ENCODE measurements at regions not wholly inside any gene's neighbourhood (a gene's known extent, or its start where the extent isn't known, plus 50 kb on each side); places are given as distances from the start of the nearest gene placed in this dataset.

DNA sequence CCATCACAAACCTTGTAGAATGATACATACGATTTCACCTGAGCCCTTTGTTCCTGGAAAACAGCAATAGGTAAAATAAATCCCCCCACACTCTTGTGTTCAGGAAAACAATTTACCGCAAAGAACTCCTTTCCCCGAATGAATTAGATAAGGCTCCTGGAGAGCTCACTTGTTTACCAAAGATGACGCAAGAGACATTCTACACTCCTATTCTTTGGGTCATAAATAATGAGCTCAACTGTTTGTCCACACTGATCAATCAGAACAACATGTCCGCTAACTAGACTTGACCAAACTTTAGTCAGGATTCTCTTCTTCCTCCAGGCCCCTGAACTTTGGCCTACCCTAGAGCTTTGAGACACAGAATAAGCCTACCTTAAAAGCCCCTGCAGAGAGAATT, 271.9 kb upstream of the OPRM1 start:
- no peaks in the 10 kb centered on the region for H3K27me3 ChIP-seq (ENCODE audit: control insufficient read depth in 5 of 5, insufficient read depth in 4 of 5, low read length in 5 of 5)
- H3K9ac ChIP-seq (ENCODE audit: low read length in 5 of 5), result no peak overlapping the region
- no peaks in the 10 kb centered on the region for H3K4me1 ChIP-seq (ENCODE audit: control insufficient read depth in 5 of 5, insufficient read depth in 5 of 5, low read length in 5 of 5)
- H3K4me3 ChIP-seq (ENCODE audit: low read depth in 1 of 5, low read length in 5 of 5), result no peak overlapping the region
- no peaks in the 10 kb centered on the region for H3K36me3 ChIP-seq (ENCODE audit: control insufficient read depth in 5 of 5, insufficient read depth in 5 of 5, low read length in 5 of 5)
- H3K9me3 ChIP-seq (ENCODE audit: control insufficient read depth in 5 of 5, low read length in 5 of 5), result no peaks in the 10 kb centered on the region
- no peak overlapping the region for H3K27ac ChIP-seq (ENCODE audit: low read depth, low read length)

DNA sequence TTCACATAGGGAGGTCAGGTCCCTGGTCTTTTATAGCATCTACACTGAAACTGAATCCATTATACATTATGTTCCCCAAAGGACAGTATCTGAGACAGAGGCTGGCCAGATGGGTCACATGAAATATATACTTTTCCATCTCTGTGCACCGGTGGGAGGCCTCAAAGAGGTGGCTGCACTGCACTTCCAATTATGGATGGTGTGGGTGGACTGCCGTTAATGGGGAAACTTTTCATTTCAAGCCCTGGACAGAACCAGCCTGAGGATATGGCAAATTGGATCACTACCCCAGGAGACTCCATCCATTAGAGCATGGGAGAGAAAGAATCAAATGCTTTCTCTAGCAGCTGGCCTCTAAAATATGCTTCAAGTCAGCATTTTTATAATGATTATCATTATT, 280.5 kb upstream of the OPRM1 start:
- Histone ChIP-seq H3K27ac (ENCODE audit: low read depth, low read length) (no peak overlapping the region), H3K36me3 (ENCODE audit: control insufficient read depth in 5 of 5, insufficient read depth in 5 of 5, low read length in 5 of 5) (no peaks in the 10 kb centered on the region), H3K9me3 (ENCODE audit: control insufficient read depth in 5 of 5, low read length in 5 of 5) (peaks cover 0 to 3% (median 0%) of the 10 kb centered on the region in 5 donors), H3K9ac (ENCODE audit: low read length in 5 of 5) (no peak overlapping the region), H3K4me3 (ENCODE audit: low read depth in 1 of 5, low read length in 5 of 5) (no peak overlapping the region), H3K27me3 (ENCODE audit: control insufficient read depth in 5 of 5, insufficient read depth in 4 of 5, low read length in 5 of 5) (no peaks in the 10 kb centered on the region), H3K4me1 (ENCODE audit: control insufficient read depth in 5 of 5, insufficient read depth in 5 of 5, low read length in 5 of 5) (no peaks in the 10 kb centered on the region)

DNA sequence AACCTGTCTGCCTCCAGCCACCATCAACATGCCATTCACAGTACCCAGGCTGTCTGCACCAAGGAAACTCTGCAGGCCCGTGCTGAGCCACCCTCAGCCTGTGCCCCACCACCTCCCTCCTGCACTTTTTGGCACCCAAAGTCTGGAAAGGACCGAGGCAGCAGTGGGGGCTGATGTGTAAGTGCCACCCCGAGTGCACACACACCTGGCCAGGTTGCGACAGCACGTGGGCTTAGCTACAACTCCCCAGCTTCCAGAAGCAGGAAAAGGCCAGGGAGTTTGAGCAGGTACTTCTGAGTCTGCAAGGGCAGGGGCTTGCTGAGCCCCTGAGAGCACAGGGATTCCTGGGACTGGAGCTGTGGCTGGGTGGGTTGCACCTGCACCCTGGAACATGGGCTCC, 303.3 kb upstream of the OPRM1 start:
- H3K4me1 ChIP-seq (ENCODE audit: control insufficient read depth in 5 of 5, insufficient read depth in 5 of 5, low read length in 5 of 5), result no peaks in the 10 kb centered on the region
- H3K9ac ChIP-seq (ENCODE audit: low read length in 5 of 5), result no peak overlapping the region
- H3K36me3 ChIP-seq (ENCODE audit: control insufficient read depth in 5 of 5, insufficient read depth in 5 of 5, low read length in 5 of 5), result no peaks in the 10 kb centered on the region
- no peaks in the 10 kb centered on the region for H3K27me3 ChIP-seq (ENCODE audit: control insufficient read depth in 5 of 5, insufficient read depth in 4 of 5, low read length in 5 of 5)
- H3K9me3 ChIP-seq (ENCODE audit: control insufficient read depth in 5 of 5, low read length in 5 of 5), result peaks cover 0 to 8% (median 0%) of the 10 kb centered on the region in 5 donors
- no peak overlapping the region for H3K4me3 ChIP-seq (ENCODE audit: low read depth in 1 of 5, low read length in 5 of 5)
- H3K27ac ChIP-seq (ENCODE audit: low read depth, low read length), result no peak overlapping the region

DNA sequence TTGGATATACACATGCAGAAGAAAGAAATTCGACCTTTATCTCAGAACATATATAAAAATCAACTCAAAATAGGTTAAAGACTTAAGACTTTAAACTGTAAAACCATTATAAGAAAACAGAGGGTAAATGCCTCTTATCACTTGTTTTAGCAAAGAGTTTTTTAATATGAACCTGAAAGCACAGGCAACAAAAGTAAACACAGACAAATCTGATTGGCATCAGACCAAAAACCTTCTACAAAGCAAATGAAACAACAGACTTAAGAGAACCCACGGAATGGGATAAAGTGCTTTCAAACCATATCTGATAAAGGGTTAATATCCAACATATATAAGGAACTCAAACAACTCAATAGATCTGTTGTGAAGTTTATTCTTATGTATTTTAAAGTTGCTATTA, 309.9 kb upstream of the OPRM1 start:
- no peaks in the 10 kb centered on the region for H3K27me3 ChIP-seq (ENCODE audit: control insufficient read depth in 5 of 5, insufficient read depth in 4 of 5, low read length in 5 of 5)
- H3K9me3 ChIP-seq (ENCODE audit: control insufficient read depth in 5 of 5, low read length in 5 of 5), result no peaks in the 10 kb centered on the region
- H3K9ac ChIP-seq (ENCODE audit: low read length in 5 of 5), result no peak overlapping the region
- no peaks in the 10 kb centered on the region for H3K4me1 ChIP-seq (ENCODE audit: control insufficient read depth in 5 of 5, insufficient read depth in 5 of 5, low read length in 5 of 5)
- no peak overlapping the region for H3K27ac ChIP-seq (ENCODE audit: low read depth, low read length)
- no peaks in the 10 kb centered on the region for H3K36me3 ChIP-seq (ENCODE audit: control insufficient read depth in 5 of 5, insufficient read depth in 5 of 5, low read length in 5 of 5)
- no peak overlapping the region for H3K4me3 ChIP-seq (ENCODE audit: low read depth in 1 of 5, low read length in 5 of 5)

DNA sequence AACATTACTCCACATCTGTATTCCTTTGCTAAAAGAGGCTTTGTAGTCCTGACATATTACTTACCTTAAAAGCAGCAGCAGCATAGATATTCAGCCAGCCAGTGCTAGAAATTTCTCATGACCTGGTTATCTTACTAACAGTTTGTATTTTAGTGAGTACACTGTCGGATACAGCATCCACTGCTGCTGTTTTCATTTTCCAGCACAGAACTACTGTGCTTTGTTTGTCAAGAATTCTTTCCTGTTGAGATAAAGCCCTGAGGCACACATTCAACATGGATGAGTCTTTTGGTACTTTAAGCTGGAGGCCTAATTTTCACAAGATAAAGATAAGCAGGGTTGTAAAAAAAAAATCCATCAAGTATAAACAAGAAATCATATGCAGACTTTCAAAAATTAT, 311.2 kb upstream of the OPRM1 start:
- Histone ChIP-seq H3K9me3 (ENCODE audit: control insufficient read depth in 5 of 5, low read length in 5 of 5) (no peaks in the 10 kb centered on the region), H3K36me3 (ENCODE audit: control insufficient read depth in 5 of 5, insufficient read depth in 5 of 5, low read length in 5 of 5) (no peaks in the 10 kb centered on the region), H3K27me3 (ENCODE audit: control insufficient read depth in 5 of 5, insufficient read depth in 4 of 5, low read length in 5 of 5) (no peaks in the 10 kb centered on the region), H3K9ac (ENCODE audit: low read length in 5 of 5) (no peak overlapping the region), H3K4me3 (ENCODE audit: low read depth in 1 of 5, low read length in 5 of 5) (no peak overlapping the region), H3K27ac (ENCODE audit: low read depth, low read length) (no peak overlapping the region), H3K4me1 (ENCODE audit: control insufficient read depth in 5 of 5, insufficient read depth in 5 of 5, low read length in 5 of 5) (no peaks in the 10 kb centered on the region)

DNA sequence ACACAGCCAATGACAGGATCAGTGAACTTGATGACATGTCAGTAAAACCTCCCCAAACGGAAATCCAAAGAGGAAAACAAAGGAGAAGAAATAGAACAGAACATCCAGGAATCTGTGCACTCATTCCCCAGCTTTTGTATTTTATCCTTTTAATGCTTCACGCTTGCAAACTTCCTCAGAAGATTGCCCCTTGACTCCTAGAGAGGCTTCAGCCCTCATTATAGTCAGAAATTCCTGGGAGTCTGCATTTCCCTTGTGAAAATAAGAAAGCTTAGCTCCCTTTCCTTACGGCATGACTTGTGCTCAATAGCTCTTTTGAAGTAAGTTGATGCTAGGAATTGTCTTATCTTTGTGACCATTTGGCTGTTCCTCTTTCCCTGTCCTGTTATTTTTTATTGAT, 313.6 kb upstream of the OPRM1 start:
- Histone ChIP-seq H3K36me3 (ENCODE audit: control insufficient read depth in 5 of 5, insufficient read depth in 5 of 5, low read length in 5 of 5) (no peaks in the 10 kb centered on the region), H3K9ac (ENCODE audit: low read length in 5 of 5) (no peak overlapping the region), H3K27ac (ENCODE audit: low read depth, low read length) (no peak overlapping the region), H3K9me3 (ENCODE audit: control insufficient read depth in 5 of 5, low read length in 5 of 5) (peaks cover 0 to 5% (median 0%) of the 10 kb centered on the region in 5 donors), H3K4me1 (ENCODE audit: control insufficient read depth in 5 of 5, insufficient read depth in 5 of 5, low read length in 5 of 5) (no peaks in the 10 kb centered on the region), H3K27me3 (ENCODE audit: control insufficient read depth in 5 of 5, insufficient read depth in 4 of 5, low read length in 5 of 5) (no peaks in the 10 kb centered on the region), H3K4me3 (ENCODE audit: low read depth in 1 of 5, low read length in 5 of 5) (no peak overlapping the region)

DNA sequence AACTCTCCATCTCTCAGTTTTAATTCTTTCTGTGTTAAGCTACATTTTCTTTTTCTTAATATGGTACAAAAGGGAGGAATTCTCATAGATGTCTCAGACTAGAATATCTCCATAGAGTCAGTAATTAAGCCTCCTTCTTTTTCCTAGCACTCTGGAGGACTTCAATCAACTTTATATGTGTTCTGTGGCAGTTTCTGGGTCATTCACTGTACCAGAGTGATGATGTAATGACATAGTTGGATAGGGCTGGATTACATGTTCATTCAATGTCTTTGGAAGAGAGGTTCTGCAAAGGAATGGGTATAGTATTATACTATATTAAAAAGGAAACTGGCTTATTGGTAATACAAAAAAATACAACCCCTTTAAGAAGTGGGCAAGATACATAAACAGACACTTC, 318.3 kb upstream of the OPRM1 start:
- no peak overlapping the region for H3K27ac ChIP-seq (ENCODE audit: low read depth, low read length)
- H3K4me1 ChIP-seq (ENCODE audit: control insufficient read depth in 5 of 5, insufficient read depth in 5 of 5, low read length in 5 of 5), result no peaks in the 10 kb centered on the region
- no peak overlapping the region for H3K9ac ChIP-seq (ENCODE audit: low read length in 5 of 5)
- H3K4me3 ChIP-seq (ENCODE audit: low read depth in 1 of 5, low read length in 5 of 5), result no peak overlapping the region
- peaks cover 0 to 5% (median 0%) of the 10 kb centered on the region in 5 donors for H3K9me3 ChIP-seq (ENCODE audit: control insufficient read depth in 5 of 5, low read length in 5 of 5)
- H3K27me3 ChIP-seq (ENCODE audit: control insufficient read depth in 5 of 5, insufficient read depth in 4 of 5, low read length in 5 of 5), result no peaks in the 10 kb centered on the region
- H3K36me3 ChIP-seq (ENCODE audit: control insufficient read depth in 5 of 5, insufficient read depth in 5 of 5, low read length in 5 of 5), result no peaks in the 10 kb centered on the region

DNA sequence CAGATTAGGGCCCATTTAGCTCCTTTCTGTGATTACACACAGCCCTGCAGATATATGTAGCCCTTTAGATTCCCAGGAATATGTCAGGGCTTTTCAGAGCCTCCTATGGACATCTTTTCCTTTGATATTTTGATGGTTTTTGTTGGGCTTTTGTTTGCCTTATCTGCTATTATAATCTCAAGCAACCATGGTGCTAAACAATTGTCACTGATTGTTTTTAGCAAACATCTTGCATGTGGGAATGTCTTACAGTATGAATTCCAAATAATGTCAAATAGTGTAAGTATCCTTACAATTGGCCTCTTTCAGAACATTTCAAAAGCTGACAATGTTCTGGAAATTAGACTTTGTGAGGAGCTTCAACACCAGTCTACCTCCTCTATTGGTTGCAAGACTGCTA, 333.6 kb upstream of the OPRM1 start:
- Histone ChIP-seq H3K4me3 (ENCODE audit: low read depth in 1 of 5, low read length in 5 of 5) (no peak overlapping the region), H3K9me3 (ENCODE audit: control insufficient read depth in 5 of 5, low read length in 5 of 5) (peaks cover 5 to 20% (median 14%) of the 10 kb centered on the region in 5 donors), H3K36me3 (ENCODE audit: control insufficient read depth in 5 of 5, insufficient read depth in 5 of 5, low read length in 5 of 5) (no peaks in the 10 kb centered on the region), H3K4me1 (ENCODE audit: control insufficient read depth in 5 of 5, insufficient read depth in 5 of 5, low read length in 5 of 5) (peaks cover 0 to 2% (median 0%) of the 10 kb centered on the region in 5 donors), H3K27me3 (ENCODE audit: control insufficient read depth in 5 of 5, insufficient read depth in 4 of 5, low read length in 5 of 5) (no peaks in the 10 kb centered on the region), H3K27ac (ENCODE audit: low read depth, low read length) (no peak overlapping the region), H3K9ac (ENCODE audit: low read length in 5 of 5) (no peak overlapping the region)

DNA sequence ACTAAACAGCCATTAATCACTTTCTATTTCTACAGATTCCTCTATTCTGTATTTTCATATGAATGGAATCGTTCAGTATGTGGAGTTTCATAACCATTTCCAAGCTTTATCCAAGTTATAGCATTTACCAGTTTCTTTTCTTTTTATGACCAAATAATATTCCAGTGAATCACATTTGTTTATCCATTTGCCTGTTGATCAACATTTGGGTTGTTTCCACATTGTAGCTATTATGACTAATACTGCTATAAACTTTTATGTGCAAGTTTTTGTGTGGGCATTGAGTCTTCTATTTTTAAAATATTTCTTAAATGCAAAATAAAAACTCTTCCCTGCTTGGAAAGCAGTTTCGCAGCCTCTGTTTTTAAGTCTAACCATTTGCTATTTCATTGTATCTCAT, 336.4 kb upstream of the OPRM1 start:
- Histone ChIP-seq H3K4me3 (ENCODE audit: low read depth in 1 of 5, low read length in 5 of 5) (no peak overlapping the region), H3K36me3 (ENCODE audit: control insufficient read depth in 5 of 5, insufficient read depth in 5 of 5, low read length in 5 of 5) (no peaks in the 10 kb centered on the region), H3K4me1 (ENCODE audit: control insufficient read depth in 5 of 5, insufficient read depth in 5 of 5, low read length in 5 of 5) (no peaks in the 10 kb centered on the region), H3K27me3 (ENCODE audit: control insufficient read depth in 5 of 5, insufficient read depth in 4 of 5, low read length in 5 of 5) (no peaks in the 10 kb centered on the region), H3K27ac (ENCODE audit: low read depth, low read length) (no peak overlapping the region), H3K9me3 (ENCODE audit: control insufficient read depth in 5 of 5, low read length in 5 of 5) (peaks cover 5 to 20% (median 13%) of the 10 kb centered on the region in 5 donors), H3K9ac (ENCODE audit: low read length in 5 of 5) (no peak overlapping the region)

DNA sequence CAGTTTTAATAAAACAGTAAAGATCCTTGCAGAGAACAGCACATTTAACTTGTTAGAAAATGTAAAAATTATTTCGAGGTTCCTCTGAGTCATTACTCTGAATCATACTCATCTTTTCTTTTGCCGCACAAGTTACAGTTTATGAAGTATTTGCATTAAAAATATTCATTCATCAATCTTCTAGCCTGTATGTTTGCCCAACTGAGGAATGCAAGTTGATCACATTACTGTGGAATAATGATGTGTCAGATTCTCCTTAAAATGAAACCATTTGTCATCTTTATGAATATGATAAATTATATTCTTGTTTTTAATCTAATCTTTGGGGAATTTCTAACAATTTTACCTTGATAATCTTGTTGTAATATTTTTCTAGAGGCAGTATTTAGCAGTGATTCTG, 340.4 kb upstream of the OPRM1 start:
- Histone ChIP-seq H3K4me1 (ENCODE audit: control insufficient read depth in 5 of 5, insufficient read depth in 5 of 5, low read length in 5 of 5) (no peaks in the 10 kb centered on the region), H3K9ac (ENCODE audit: low read length in 5 of 5) (no peak overlapping the region), H3K27me3 (ENCODE audit: control insufficient read depth in 5 of 5, insufficient read depth in 4 of 5, low read length in 5 of 5) (no peaks in the 10 kb centered on the region), H3K9me3 (ENCODE audit: control insufficient read depth in 5 of 5, low read length in 5 of 5) (peaks cover 0 to 9% (median under 1%) of the 10 kb centered on the region in 5 donors), H3K27ac (ENCODE audit: low read depth, low read length) (no peak overlapping the region), H3K36me3 (ENCODE audit: control insufficient read depth in 5 of 5, insufficient read depth in 5 of 5, low read length in 5 of 5) (no peaks in the 10 kb centered on the region), H3K4me3 (ENCODE audit: low read depth in 1 of 5, low read length in 5 of 5) (no peak overlapping the region)

DNA sequence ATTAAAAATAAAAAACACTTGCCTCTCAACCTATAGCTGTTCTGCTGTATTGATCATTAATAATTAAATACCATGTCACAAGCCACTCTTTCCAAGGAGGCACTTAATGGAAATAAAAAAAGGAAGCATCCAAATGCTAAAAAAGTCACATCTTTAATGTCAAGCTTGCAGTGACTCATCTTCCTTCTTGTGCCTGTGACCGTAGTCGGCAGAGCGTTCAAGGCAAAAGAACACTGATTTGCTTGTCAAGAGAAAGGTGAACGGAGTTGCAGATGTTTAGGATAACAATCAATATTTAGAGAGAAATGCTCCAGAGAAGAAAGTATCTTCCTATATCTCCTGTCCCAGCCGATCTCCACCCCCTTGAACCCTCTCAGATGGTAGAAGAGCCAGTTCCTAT, 341.0 kb upstream of the OPRM1 start:
- Histone ChIP-seq H3K27ac (ENCODE audit: low read depth, low read length) (no peak overlapping the region), H3K4me1 (ENCODE audit: control insufficient read depth in 5 of 5, insufficient read depth in 5 of 5, low read length in 5 of 5) (no peaks in the 10 kb centered on the region), H3K9ac (ENCODE audit: low read length in 5 of 5) (no peak overlapping the region), H3K36me3 (ENCODE audit: control insufficient read depth in 5 of 5, insufficient read depth in 5 of 5, low read length in 5 of 5) (no peaks in the 10 kb centered on the region), H3K27me3 (ENCODE audit: control insufficient read depth in 5 of 5, insufficient read depth in 4 of 5, low read length in 5 of 5) (no peaks in the 10 kb centered on the region), H3K4me3 (ENCODE audit: low read depth in 1 of 5, low read length in 5 of 5) (no peak overlapping the region), H3K9me3 (ENCODE audit: control insufficient read depth in 5 of 5, low read length in 5 of 5) (peaks cover 0 to 9% (median 0%) of the 10 kb centered on the region in 5 donors)

Data from subcutaneous abdominal adipose tissue (tissue), 5 donors.